Skeletal muscle satellite cell (primary cell): ENCODE measurements at regions not wholly inside any gene's neighbourhood (a gene's known extent, or its start where the extent isn't known, plus 50 kb on each side); places are given as distances from the start of the nearest gene placed in this dataset.

Source experiments
- H3K27me3 ChIP-seq: 2 replicates; pipeline ENCODE4 v1.7.0; 2013; ENCODE audit warnings: low read length; ENCODE audit not compliant: control insufficient read depth, insufficient read depth
- H3K36me3 ChIP-seq: 2 replicates; pipeline ENCODE4 v1.7.0; 2013; ENCODE audit warnings: mild to moderate bottlenecking, control low read depth, low read length; ENCODE audit not compliant: insufficient read depth
- H3K4me1 ChIP-seq: 2 replicates; pipeline ENCODE4 v1.7.0; 2013; ENCODE audit warnings: low read length; ENCODE audit not compliant: control insufficient read depth, insufficient read depth
- H3K4me2 ChIP-seq: 2 replicates; pipeline ENCODE4 v1.7.0; 2013; ENCODE audit warnings: mild to moderate bottlenecking, low read length
- H3K4me3 ChIP-seq: 2 replicates; pipeline ENCODE4 v1.7.0; 2013; ENCODE audit warnings: low read length
- H3K9ac ChIP-seq: 2 replicates; pipeline ENCODE4 v1.7.0; 2013; ENCODE audit warnings: mild to moderate bottlenecking, low read depth, low read length, moderate library complexity
- H3K9me3 ChIP-seq: replicated peaks from 2 replicates; pipeline ENCODE4 v1.7.0; 2013; ENCODE audit warnings: mild to moderate bottlenecking, control low read depth, low read length

DNA sequence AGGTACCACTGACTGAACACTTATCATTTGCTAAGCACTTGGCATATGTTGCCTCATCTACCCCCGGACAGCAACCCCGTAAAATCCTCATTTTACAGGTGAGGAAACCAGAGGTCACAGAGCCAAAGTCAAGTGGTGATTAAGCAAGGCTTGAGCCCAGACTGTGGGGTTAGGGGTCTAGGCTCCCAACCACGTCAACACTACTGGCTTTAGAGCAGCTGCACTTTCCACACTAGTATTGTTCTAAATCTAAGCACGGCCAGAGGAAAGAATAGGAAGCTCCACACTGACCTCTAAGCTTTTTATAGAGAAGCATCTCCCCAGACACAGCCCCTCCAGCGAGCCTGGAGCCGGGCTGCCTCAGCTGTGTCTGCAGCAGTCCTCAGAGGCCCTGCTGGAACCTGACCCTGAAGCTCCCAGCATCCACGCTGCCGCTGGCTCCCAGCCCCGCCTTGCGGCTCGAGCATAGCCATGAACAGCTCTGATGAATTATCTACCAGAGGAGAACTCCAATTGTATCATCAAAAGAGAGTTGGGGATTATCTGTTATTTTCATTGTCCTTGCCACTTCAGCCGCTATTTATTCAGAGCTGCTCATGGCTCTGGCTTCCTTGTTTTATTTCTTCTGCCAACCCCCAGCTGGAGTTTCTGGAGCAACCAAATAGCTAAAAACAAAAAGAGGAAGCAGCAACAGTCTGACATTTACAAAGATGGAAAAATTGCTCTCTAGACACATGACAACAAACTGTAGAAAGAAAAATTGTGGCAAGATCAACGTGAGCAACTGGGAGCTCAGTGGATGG, 62.2 kb upstream of the RTN4 start:
- Histone ChIP-seq H3K4me3 (peak overlapping the region; percentile 52), H3K4me2 (peak overlapping the region; percentile 75), H3K9ac (peak overlapping the region; percentile 66), H3K4me1 (peaks cover 83% of the 10 kb centered on the region), H3K9me3 (no peaks in the 10 kb centered on the region), H3K27me3 (no peaks in the 10 kb centered on the region), H3K36me3 (no peaks in the 10 kb centered on the region)

DNA sequence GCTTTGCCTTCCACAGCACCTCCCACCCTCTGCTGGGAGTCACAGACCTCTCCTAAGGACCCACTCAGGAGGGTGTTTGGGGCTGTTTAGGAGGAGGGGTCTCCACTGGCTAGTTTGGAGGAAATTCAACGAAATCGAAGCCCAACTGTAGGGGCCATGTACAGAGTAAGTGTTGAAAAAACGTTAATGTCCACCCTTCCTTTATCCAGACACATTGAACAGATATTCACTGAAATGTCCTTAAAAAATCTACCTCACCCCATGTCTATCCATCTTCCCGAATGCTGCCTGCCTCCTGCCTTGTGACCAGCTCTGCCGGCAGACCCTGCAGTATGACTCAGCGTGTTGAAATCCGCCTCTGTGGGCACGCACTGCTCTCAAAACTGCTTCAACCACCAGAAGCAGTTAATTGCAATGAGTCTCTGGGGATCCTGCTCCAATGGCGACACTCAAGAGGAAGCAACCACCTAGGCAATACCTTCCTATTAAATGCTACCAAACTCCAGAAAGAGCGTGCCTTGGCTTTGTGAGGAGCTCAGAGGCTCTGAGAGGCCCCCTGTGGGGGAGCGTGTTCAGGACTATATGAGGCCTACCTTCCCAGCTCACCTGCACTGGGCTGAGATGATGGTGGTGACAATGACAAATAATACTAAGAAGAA, 61.4 kb upstream of the RTN4 start:
- H3K9ac ChIP-seq: peak overlapping the region; percentile 82
- peak overlapping the region; percentile 52 for H3K4me3 ChIP-seq
- H3K36me3 ChIP-seq: no peaks in the 10 kb centered on the region
- H3K4me2 ChIP-seq: peak overlapping the region; percentile 75
- no peaks in the 10 kb centered on the region for H3K27me3 ChIP-seq
- peaks cover 87% of the 10 kb centered on the region for H3K4me1 ChIP-seq
- H3K9me3 ChIP-seq: no peaks in the 10 kb centered on the region

DNA sequence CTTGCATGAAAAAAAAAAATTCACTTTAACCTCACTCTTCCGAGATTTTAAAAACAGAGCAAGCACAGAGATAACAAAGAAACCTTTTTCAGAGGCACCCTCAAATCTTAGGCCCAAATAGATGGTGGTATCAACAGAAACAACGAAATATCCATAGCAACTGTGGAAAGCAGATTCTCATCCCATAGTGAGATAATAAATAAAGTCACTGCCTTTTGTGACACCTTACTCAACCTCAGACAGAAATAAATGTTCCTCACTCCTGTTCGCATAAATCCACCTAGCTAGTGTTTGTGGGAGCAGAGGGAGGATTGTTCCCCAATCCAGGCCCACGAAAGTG, 60.9 kb upstream of the RTN4 start:
- Histone ChIP-seq H3K36me3 (no peaks in the 10 kb centered on the region), H3K27me3 (no peaks in the 10 kb centered on the region), H3K4me1 (peaks cover 91% of the 10 kb centered on the region), H3K4me3 (peak overlapping the region; percentile 29), H3K9me3 (no peaks in the 10 kb centered on the region), H3K4me2 (peak overlapping the region; percentile 75), H3K9ac (peak overlapping the region; percentile 82)

- Histone ChIP-seq H3K9me3 (no peaks in the 10 kb centered on the region), H3K4me3 (peak overlapping the region; percentile 5), H3K4me1 (peaks cover 86% of the 10 kb centered on the region), H3K27me3 (no peaks in the 10 kb centered on the region), H3K36me3 (no peaks in the 10 kb centered on the region), H3K9ac (peak overlapping the region; percentile 26), H3K4me2 (peak overlapping the region; percentile 40)
Measured at GRCh38 chr2:55109219-55109891, 59.1 kb upstream of the RTN4 start.

GRCh38 chr2:55108456-55109160, 58.4 kb upstream of the RTN4 start:
- H3K4me3 ChIP-seq: no peak overlapping the region
- H3K36me3 ChIP-seq: no peaks in the 10 kb centered on the region
- no peaks in the 10 kb centered on the region for H3K27me3 ChIP-seq
- no peak overlapping the region for H3K9ac ChIP-seq
- no peak overlapping the region for H3K4me2 ChIP-seq
- H3K4me1 ChIP-seq: peaks cover 81% of the 10 kb centered on the region
- no peaks in the 10 kb centered on the region for H3K9me3 ChIP-seq

- Histone ChIP-seq H3K36me3 (no peaks in the 10 kb centered on the region), H3K9me3 (no peaks in the 10 kb centered on the region), H3K27me3 (no peaks in the 10 kb centered on the region), H3K4me1 (peaks cover 80% of the 10 kb centered on the region), H3K9ac (peak overlapping the region; percentile 27), H3K4me2 (no peak overlapping the region), H3K4me3 (no peak overlapping the region)
Measured at GRCh38 chr2:55107436-55107835, 57.2 kb upstream of the RTN4 start.

- no peaks in the 10 kb centered on the region for H3K27me3 ChIP-seq
Measured at GRCh38 chr2:55106148-55106547, 55.9 kb upstream of the RTN4 start.

DNA sequence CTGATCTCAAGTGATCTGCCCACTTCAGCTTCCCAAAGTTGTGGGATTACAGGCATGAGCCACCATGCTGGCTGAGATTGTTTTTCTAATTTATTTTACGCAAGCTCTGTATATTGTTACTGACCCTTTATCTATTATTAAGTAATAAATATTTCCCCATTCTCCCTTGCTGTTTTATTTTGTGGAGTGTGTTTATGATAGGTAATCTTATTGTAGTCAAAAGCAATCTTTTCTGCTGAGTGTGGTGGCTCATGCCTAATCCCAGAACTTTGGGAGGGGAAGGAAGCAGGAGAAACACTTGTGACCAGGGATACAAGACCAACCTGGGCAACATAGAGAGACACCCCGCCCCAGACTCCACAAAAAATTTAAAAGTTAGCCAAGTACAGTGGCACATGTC, 55.2 kb upstream of the RTN4 start:
- Histone ChIP-seq H3K27me3 (no peaks in the 10 kb centered on the region), H3K9me3 (no peaks in the 10 kb centered on the region), H3K4me3 (no peak overlapping the region), H3K9ac (peak overlapping the region; percentile 24), H3K4me1 (peaks cover 78% of the 10 kb centered on the region), H3K4me2 (no peak overlapping the region), H3K36me3 (no peaks in the 10 kb centered on the region)

More at GRCh38 chr2:55106148-55106547, 55.9 kb upstream of the RTN4 start:
- no peak overlapping the region for H3K4me3 ChIP-seq
- peak overlapping the region; percentile 24 for H3K9ac ChIP-seq
- H3K36me3 ChIP-seq: no peaks in the 10 kb centered on the region
- H3K4me1 ChIP-seq: peaks cover 77% of the 10 kb centered on the region
- H3K9me3 ChIP-seq: no peaks in the 10 kb centered on the region
- peak overlapping the region; percentile 42 for H3K4me2 ChIP-seq

DNA sequence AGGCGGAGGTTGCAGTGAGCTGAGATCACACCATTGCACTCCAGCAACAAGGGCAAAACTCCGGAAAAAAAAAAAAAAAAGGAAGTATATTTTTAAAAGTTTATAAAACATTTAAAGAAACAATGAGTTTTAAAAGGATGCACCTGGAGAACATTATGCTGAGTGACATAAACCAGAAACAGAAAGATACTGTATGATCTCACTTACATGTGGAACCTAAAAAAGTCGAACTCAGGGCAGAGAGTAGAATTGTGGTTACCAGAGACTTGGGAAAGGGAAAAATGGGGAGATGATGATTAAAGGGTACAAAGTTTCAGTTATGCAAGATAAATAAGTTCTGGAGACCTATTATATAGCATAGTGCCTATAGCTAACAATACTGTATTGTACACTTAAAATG, 52.8 kb upstream of the RTN4 start:
- peaks cover 75% of the 10 kb centered on the region for H3K4me1 ChIP-seq
- H3K4me3 ChIP-seq: no peak overlapping the region
- H3K36me3 ChIP-seq: no peaks in the 10 kb centered on the region
- no peaks in the 10 kb centered on the region for H3K27me3 ChIP-seq
- no peaks in the 10 kb centered on the region for H3K9me3 ChIP-seq
- H3K9ac ChIP-seq: no peak overlapping the region
- H3K4me2 ChIP-seq: no peak overlapping the region

DNA sequence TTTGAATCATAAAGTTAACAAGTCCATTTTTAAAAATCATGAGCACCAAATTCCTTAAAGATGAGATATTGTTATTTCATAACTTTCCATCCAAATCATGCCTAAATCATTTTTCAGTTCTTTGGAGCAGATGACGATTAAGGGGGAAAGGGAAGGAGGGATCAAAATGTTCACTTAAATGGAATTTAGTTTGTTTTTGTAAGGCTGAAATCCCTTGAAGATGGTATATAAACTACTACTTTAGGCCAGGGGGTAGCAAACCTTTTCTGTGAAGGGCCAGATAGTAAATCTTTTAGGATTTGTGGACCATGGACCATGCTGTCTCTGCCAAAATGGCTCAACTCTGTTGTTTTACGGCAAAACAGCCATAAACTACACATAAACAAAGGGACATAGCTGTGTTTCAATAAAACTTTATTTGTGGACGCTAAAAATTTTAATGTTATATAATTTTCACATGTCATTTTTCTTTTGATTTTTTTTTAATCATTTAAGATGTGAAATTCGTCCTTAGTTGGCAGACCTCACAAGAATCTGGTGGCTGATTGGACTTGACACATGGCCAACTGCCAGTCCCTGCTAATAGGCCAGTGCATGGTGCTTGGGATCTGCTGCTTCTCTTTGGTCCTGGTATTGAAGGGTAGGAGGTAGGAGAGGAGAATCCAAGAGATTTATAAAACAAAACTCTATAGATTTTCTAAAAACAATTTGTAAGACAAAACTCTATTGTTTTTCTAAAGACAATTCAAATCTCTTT, 52.0 kb upstream of the RTN4 start:
- Histone ChIP-seq H3K9me3 (no peaks in the 10 kb centered on the region), H3K9ac (peak overlapping the region; percentile 73), H3K36me3 (no peaks in the 10 kb centered on the region), H3K4me1 (peaks cover 75% of the 10 kb centered on the region), H3K27me3 (no peaks in the 10 kb centered on the region), H3K4me3 (peak overlapping the region; percentile 38), H3K4me2 (peak overlapping the region; percentile 53)
